Right lobe of liver (tissue), 6 donors: ENCODE measurements at regions not wholly inside any gene's neighbourhood (a gene's known extent, or its start where the extent isn't known, plus 50 kb on each side); places are given as distances from the start of the nearest gene placed in this dataset.

Source experiments
- ATAC-seq, 4 donors: fragments of 200-7000 bp; cut with Tn5 transposase; one replicate each; pipeline ENCODE4 v1.9.1; 2020; ENCODE audit warnings: mild to moderate bottlenecking in 4 of 4, moderate library complexity in 4 of 4
- DNase-seq, 3 donors: peaks; one replicate each; pipeline ENCODE4 v3.0.0-alpha.2; 2020
- H3K27ac ChIP-seq, 3 donors: fragments of 200-600 bp; one replicate each; pipeline ENCODE4 v1.8.0; 2022
- H3K27me3 ChIP-seq, 2 donors: fragments of 200-600 bp; one replicate each; pipeline ENCODE4 v1.8.0; 2022
- H3K36me3 ChIP-seq, 4 donors: fragments of 200-600 bp; sonication (generic) in 1 of 4; one replicate each; pipeline versions ENCODE4 v1.5.1 to v1.8.0; 2017 to 2022; ENCODE audit warnings: control low read depth in 1 of 4
- H3K4me1 ChIP-seq, 4 donors: fragments of 200-600 bp; sonication (generic) in 1 of 4; one replicate each; pipeline versions ENCODE4 v1.5.1 to v1.8.0; 2017 to 2022; ENCODE audit warnings: control low read depth in 1 of 4
- H3K4me3 ChIP-seq, 3 donors: fragments of 200-600 bp; one replicate each; pipeline ENCODE4 v1.8.0; 2022
- H3K9me3 ChIP-seq, 4 donors: fragments of 200-600 bp; sonication (generic) in 1 of 4; one replicate each; pipeline versions ENCODE4 v1.5.1 to v1.8.0; 2017 to 2022; ENCODE audit warnings: control low read depth in 1 of 4
- CTCF ChIP-seq, 4 donors: fragments of 200-600 bp in 3 of 4; fragments of 450-650 bp in 1 of 4; IDR thresholded peaks; one replicate each; pipeline versions ENCODE4 v1.5.1 to v1.8.0; 2016 to 2022; ENCODE audit warnings: antibody characterized with exemption in 4 of 4, mild to moderate bottlenecking in 2 of 4
- POLR2A ChIP-seq: fragments of 450-650 bp; IDR thresholded peaks from one replicate; pipeline ENCODE4 v1.6.1; 2017; ENCODE audit warnings: antibody characterized with exemption, mild to moderate bottlenecking
- WGBS: methylation state at CpG from one replicate; pipeline ENCODE4 v1.1.6; 2018; ENCODE audit warnings: low coverage, low lambda C conversion rate; ENCODE audit not compliant: insufficient coverage; ENCODE audit errors: missing lambda C conversion rate; 5-methylcytosine and 5-hydroxymethylcytosine counted together
- intact Hi-C, 2 donors: fragments of 100-400 bp; cut with DNase I; formaldehyde crosslinking; loops; one replicate each; pipeline versions ENCODE4 v1.11.2 to v1.14.1; 2022
- donor health status: DM: no; HTN: yes; CAD: no.
- donor health status: DM: no; HTN: no; CAD: no.
- donor health status: DM: no; HTN: no; CAD: no.
- donor health status: DM: no; HTN: yes; CAD: no.
- donor health status: DM: no; HTN: yes; CAD: no.

- Histone ChIP-seq H3K4me1 (no peaks in the 10 kb centered on the region), H3K27ac (no peak overlapping the region), H3K9me3 (no peaks in the 10 kb centered on the region), H3K27me3 (no peaks in the 10 kb centered on the region), H3K36me3 (no peaks in the 10 kb centered on the region), H3K4me3 (no peak overlapping the region)
- DNase-seq (no peak), ATAC-seq (no peak)
- intact Hi-C loops = no loop called here
- WGBS = 53% methylated on average over 3 of the region's 8 CpGs
- TF ChIP-seq POLR2A = no peak
- TF ChIP-seq CTCF (IDR thresholded peaks at IDR 0.05) = no peak
Measured at GRCh38 chr19:32131005-32131404, 214.4 kb upstream of the ZNF507 start.

GRCh38 chr19:32138416-32138815 lies 207.0 kb upstream of the ZNF507 start:
- intact Hi-C loops = no loop called here
- no peak overlapping the region for H3K27ac ChIP-seq
- no peaks in the 10 kb centered on the region for H3K27me3 ChIP-seq
- no peaks in the 10 kb centered on the region for H3K36me3 ChIP-seq
- DNase-seq (no peak), ATAC-seq (no peak)
- no peaks in the 10 kb centered on the region for H3K9me3 ChIP-seq
- TF ChIP-seq CTCF (IDR thresholded peaks at IDR 0.05) (no peak), POLR2A (no peak)
- H3K4me1 ChIP-seq = no peaks in the 10 kb centered on the region
- 60% methylated on average over 4 of the region's 5 CpGs for WGBS
- H3K4me3 ChIP-seq = no peak overlapping the region

GRCh38 chr19:32141840-32142511 lies 203.4 kb upstream of the ZNF507 start:
- Histone ChIP-seq H3K9me3 (no peaks in the 10 kb centered on the region), H3K4me1 (no peaks in the 10 kb centered on the region), H3K27me3 (no peaks in the 10 kb centered on the region), H3K4me3 (no peak overlapping the region), H3K27ac (no peak overlapping the region), H3K36me3 (no peaks in the 10 kb centered on the region)
- TF ChIP-seq POLR2A (no peak), CTCF (IDR thresholded peaks at IDR 0.05) (no peak)
- ATAC-seq (no peak), DNase-seq (no peak)
- intact Hi-C loops = no loop called here
- 37% methylated on average over 6 of the region's 7 CpGs for WGBS

GRCh38 chr19:32146664-32147063 lies 198.7 kb upstream of the ZNF507 start:
- H3K27ac ChIP-seq = no peak overlapping the region
- intact Hi-C loops = no loop called here
- no peaks in the 10 kb centered on the region for H3K36me3 ChIP-seq
- TF ChIP-seq CTCF (IDR thresholded peaks at IDR 0.05) = no peak
- TF ChIP-seq POLR2A = no peak
- H3K9me3 ChIP-seq = peaks cover 0 to 3% (median 0%) of the 10 kb centered on the region in 4 donors
- ATAC-seq (no peak), DNase-seq (no peak)
- H3K4me3 ChIP-seq = no peak overlapping the region
- H3K27me3 ChIP-seq = no peaks in the 10 kb centered on the region
- no peaks in the 10 kb centered on the region for H3K4me1 ChIP-seq

GRCh38 chr19:32150605-32151004 lies 194.8 kb upstream of the ZNF507 start:
- ATAC-seq (no peak), DNase-seq (no peak)
- peaks cover 0 to 3% (median 0%) of the 10 kb centered on the region in 4 donors for H3K9me3 ChIP-seq
- intact Hi-C loops = no loop called here
- no peak for TF ChIP-seq POLR2A
- TF ChIP-seq CTCF (IDR thresholded peaks at IDR 0.05) = no peak
- H3K36me3 ChIP-seq = no peaks in the 10 kb centered on the region
- no peak overlapping the region for H3K4me3 ChIP-seq
- no peak overlapping the region for H3K27ac ChIP-seq
- no peaks in the 10 kb centered on the region for H3K4me1 ChIP-seq
- H3K27me3 ChIP-seq = no peaks in the 10 kb centered on the region
